ENCODE measurements at regions not wholly inside any gene's neighbourhood (a gene's known extent, or its start where the extent isn't known, plus 50 kb on each side); places are given as distances from the start of the nearest gene placed in this dataset.
A peak's percentile ranks its signal among the peaks of the same experiment; 100 is the strongest.

DNA sequence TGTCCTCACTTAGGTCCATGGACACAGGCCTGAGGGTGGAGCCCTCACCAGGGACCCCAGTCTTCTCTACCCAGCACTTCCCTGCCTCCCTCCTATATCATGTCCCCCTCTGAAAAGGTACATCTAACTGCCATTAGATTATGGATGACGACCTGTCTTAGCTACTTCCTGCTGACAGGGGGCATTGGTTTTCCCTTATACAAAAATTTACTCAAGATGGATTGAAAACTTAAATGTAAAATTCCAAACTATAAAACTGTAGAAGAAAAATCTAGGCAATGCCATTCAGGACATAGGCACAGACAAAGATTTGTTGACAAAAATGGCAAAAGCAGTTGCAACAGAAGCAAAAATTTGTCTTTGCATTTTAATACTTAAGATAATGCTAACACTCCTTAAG, 623.2 kb upstream of the FAM174A start:
- no peak overlapping the region for H4K8ac ChIP-seq (ENCODE audit: extremely low read depth, insufficient read depth, low read length)
- peaks cover 0 to 2% (median 0%) of the 10 kb centered on the region in 4 experiments; a peak in 1 of 7 replicates for H3K4me1 ChIP-seq (replicated peaks in 1 of 4; ENCODE audit: control insufficient read depth in 3 of 4, insufficient read depth in 4 of 4, low read length in 3 of 4)
- no peak overlapping the region for H2AFZ ChIP-seq (ENCODE audit: low read length)
- no peak overlapping the region for H4K91ac ChIP-seq (replicated peaks; ENCODE audit: insufficient read length, low read length)
- H3K4me3 ChIP-seq (ENCODE audit: extremely low read depth in 1 of 4, insufficient read depth in 2 of 4, low read depth in 3 of 4, low read length in 4 of 4), result no peak overlapping the region
- no peaks in the 10 kb centered on the region for H3K23me2 ChIP-seq (ENCODE audit: low read depth, low read length)
- no peak overlapping the region for H3K23ac ChIP-seq (ENCODE audit: insufficient read length)
- H2BK12ac ChIP-seq (ENCODE audit: low read depth, low read length), result no peak overlapping the region
- H3K4ac ChIP-seq (replicated peaks; ENCODE audit: insufficient read length, low read depth, low read length), result no peak overlapping the region
- DNase-seq (ENCODE audit: low read depth in 1 of 2, low spot score in 2 of 2), result no peak
- FAIRE-seq, result no peak
- no peak overlapping the region for H2BK15ac ChIP-seq (ENCODE audit: low read length)
- H3K4me2 ChIP-seq (ENCODE audit: insufficient read depth in 1 of 2, low read depth in 2 of 2, low read length in 2 of 2), result no peak overlapping the region
- no peak overlapping the region for H3K56ac ChIP-seq (replicated peaks; ENCODE audit: insufficient read length, low read depth, low read length)
- no peak overlapping the region for H2BK5ac ChIP-seq (ENCODE audit: low read depth, low read length)
- no peaks in the 10 kb centered on the region for H4K20me1 ChIP-seq (replicated peaks in 1 of 2; ENCODE audit: control insufficient read depth in 1 of 2, insufficient read depth in 2 of 2, low read length in 2 of 2)
- no peak overlapping the region for H3K9ac ChIP-seq (replicated peaks in 1 of 4; ENCODE audit: extremely low read depth in 1 of 4, low read depth in 3 of 4, low read length in 3 of 4)
- no peak overlapping the region for H3K18ac ChIP-seq (ENCODE audit: extremely low read depth, low read length)
- no peaks in the 10 kb centered on the region for H3K36me3 ChIP-seq (ENCODE audit: control insufficient read depth in 2 of 4, insufficient read depth in 4 of 4, low read length in 3 of 4)
- POLR2A ChIA-PET (ENCODE audit: partially characterized antibody), result no interaction called here
- H3K79me2 ChIP-seq (ENCODE audit: control insufficient read depth in 1 of 2, insufficient read depth in 2 of 2, low read length in 2 of 2), result no peaks in the 10 kb centered on the region
- no peaks in the 10 kb centered on the region for H3K9me3 ChIP-seq (ENCODE audit: insufficient read depth in 2 of 2, low read depth in 1 of 2, low read length in 1 of 2)
- CTCF ChIA-PET (ENCODE audit: partially characterized antibody), result interaction anchor here (0.7 kb wide), 1 partner anchor 9 kb away, joined by 3 read pairs; no protein-coding TSS in a partner anchor
- H2BK20ac ChIP-seq (ENCODE audit: low read length), result no peak overlapping the region
- 69% methylated on average over 1 of the region's 1 CpG; no CpG with 5 or more reads in 1 of the 2 experiments for WGBS, 2 experiments (ENCODE audit: extremely low coverage in 1 of 2, insufficient coverage in 1 of 2, insufficient read length in 1 of 2, insufficient replicate concordance in 2 of 2, low coverage in 1 of 2, low lambda C conversion rate in 2 of 2, missing lambda C conversion rate in 1 of 2)
- no peak for TF ChIP-seq YY1 (IDR thresholded peaks at IDR 0.05; ENCODE audit: low read depth, low read length)
- TF ChIP-seq MAFK (IDR thresholded peaks at IDR 0.05; ENCODE audit: low read depth, low read length), result no peak
- TF ChIP-seq, protein P1, sequence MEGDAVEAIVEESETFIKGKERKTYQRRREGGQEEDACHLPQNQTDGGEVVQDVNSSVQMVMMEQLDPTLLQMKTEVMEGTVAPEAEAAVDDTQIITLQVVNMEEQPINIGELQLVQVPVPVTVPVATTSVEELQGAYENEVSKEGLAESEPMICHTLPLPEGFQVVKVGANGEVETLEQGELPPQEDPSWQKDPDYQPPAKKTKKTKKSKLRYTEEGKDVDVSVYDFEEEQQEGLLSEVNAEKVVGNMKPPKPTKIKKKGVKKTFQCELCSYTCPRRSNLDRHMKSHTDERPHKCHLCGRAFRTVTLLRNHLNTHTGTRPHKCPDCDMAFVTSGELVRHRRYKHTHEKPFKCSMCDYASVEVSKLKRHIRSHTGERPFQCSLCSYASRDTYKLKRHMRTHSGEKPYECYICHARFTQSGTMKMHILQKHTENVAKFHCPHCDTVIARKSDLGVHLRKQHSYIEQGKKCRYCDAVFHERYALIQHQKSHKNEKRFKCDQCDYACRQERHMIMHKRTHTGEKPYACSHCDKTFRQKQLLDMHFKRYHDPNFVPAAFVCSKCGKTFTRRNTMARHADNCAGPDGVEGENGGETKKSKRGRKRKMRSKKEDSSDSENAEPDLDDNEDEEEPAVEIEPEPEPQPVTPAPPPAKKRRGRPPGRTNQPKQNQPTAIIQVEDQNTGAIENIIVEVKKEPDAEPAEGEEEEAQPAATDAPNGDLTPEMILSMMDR (IDR thresholded peaks at IDR 0.05; ENCODE audit: control extremely low read depth in 1 of 3, insufficient read depth in 1 of 3, low read depth in 1 of 3, low read length in 3 of 3), result peak in 1 of 3 experiments; percentile 16; a peak in 1 of 4 replicates
- TF ChIP-seq SIX5 (IDR thresholded peaks at IDR 0.05; ENCODE audit: low read depth, low read length), result no peak
- TF ChIP-seq RAD21 (IDR thresholded peaks at IDR 0.05 in 1 of 2, conservative IDR thresholded peaks at IDR 0.05 in 1 of 2; ENCODE audit: low read depth in 2 of 2, low read length in 2 of 2), result peak; percentile 16 to 22; a peak in 3 of 4 replicates
- TF ChIP-seq, protein P2, sequence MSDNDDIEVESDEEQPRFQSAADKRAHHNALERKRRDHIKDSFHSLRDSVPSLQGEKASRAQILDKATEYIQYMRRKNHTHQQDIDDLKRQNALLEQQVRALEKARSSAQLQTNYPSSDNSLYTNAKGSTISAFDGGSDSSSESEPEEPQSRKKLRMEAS (IDR thresholded peaks at IDR 0.05), result no peak
- H2AK5ac ChIP-seq (ENCODE audit: low read depth, low read length), result no peak overlapping the region
- no peak overlapping the region for H3K27ac ChIP-seq (ENCODE audit: low read depth, low read length)
- no peak overlapping the region for H3K14ac ChIP-seq (ENCODE audit: insufficient read length)
- H4K5ac ChIP-seq (ENCODE audit: insufficient read length, low read depth, low read length), result no peak overlapping the region
- no peaks in the 10 kb centered on the region for H3K27me3 ChIP-seq (replicated peaks in 1 of 4; ENCODE audit: control insufficient read depth in 3 of 4, extremely low read depth in 1 of 4, insufficient read depth in 3 of 4, low read length in 3 of 4)
- no peak overlapping the region for H2BK120ac ChIP-seq (replicated peaks; ENCODE audit: low read depth, low read length)
- H3K79me1 ChIP-seq (ENCODE audit: low read depth, low read length), result no peaks in the 10 kb centered on the region

Data from H1 (cell line).